ENCODE measurements at regions not wholly inside any gene's neighbourhood (a gene's known extent, or its start where the extent isn't known, plus 50 kb on each side); places are given as distances from the start of the nearest gene placed in this dataset.

DNA sequence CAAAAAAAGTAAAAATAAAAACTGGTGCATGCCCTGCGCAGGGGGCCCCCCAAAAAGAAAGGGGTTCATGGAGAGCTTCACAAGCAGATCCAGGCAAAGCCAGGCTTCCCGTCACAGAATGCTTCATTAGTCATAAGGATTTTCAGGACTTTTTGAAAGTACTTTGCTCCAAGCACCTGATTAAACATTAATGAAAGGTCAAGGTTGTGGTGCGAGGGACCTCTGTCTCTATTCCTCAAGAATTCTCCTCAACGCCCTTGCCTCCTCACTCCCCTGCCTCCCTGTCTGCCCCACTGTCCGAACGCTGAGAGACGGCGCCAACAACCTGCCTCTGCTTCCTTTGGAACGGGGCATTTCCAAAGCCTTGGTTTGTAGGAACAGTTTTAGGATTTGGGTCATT is 240.1 kb upstream of the IGF1R start:
- TF ChIP-seq TCF4 (CRISPR knock-in tag; IDR thresholded peaks at IDR 0.05; ENCODE audit: borderline replicate concordance) (no peak), TOX (CRISPR knock-in tag; IDR thresholded peaks at IDR 0.05; ENCODE audit: borderline replicate concordance) (no peak), SNAI2 (CRISPR knock-in tag; IDR thresholded peaks at IDR 0.05) (no peak), ZNF8 (CRISPR knock-in tag; IDR thresholded peaks at IDR 0.05) (no peak), GLIS3 (CRISPR knock-in tag; IDR thresholded peaks at IDR 0.05) (no peak), ZC3H10 (CRISPR knock-in tag; IDR thresholded peaks at IDR 0.05) (no peak), ESRRG (CRISPR knock-in tag; IDR thresholded peaks at IDR 0.05) (no peak), ZNF565 (CRISPR knock-in tag; conservative IDR thresholded peaks at IDR 0.05; ENCODE audit: low read depth) (no peak), RARB (CRISPR knock-in tag; IDR thresholded peaks at IDR 0.05) (no peak)
- TF ChIP-seq, protein P1, sequence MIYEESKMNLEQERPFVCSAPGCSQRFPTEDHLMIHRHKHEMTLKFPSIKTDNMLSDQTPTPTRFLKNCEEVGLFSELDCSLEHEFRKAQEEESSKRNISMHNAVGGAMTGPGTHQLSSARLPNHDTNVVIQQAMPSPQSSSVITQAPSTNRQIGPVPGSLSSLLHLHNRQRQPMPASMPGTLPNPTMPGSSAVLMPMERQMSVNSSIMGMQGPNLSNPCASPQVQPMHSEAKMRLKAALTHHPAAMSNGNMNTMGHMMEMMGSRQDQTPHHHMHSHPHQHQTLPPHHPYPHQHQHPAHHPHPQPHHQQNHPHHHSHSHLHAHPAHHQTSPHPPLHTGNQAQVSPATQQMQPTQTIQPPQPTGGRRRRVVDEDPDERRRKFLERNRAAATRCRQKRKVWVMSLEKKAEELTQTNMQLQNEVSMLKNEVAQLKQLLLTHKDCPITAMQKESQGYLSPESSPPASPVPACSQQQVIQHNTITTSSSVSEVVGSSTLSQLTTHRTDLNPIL (CRISPR knock-in tag; IDR thresholded peaks at IDR 0.05; ENCODE audit: low read depth): no peak
- TF ChIP-seq, protein P2, sequence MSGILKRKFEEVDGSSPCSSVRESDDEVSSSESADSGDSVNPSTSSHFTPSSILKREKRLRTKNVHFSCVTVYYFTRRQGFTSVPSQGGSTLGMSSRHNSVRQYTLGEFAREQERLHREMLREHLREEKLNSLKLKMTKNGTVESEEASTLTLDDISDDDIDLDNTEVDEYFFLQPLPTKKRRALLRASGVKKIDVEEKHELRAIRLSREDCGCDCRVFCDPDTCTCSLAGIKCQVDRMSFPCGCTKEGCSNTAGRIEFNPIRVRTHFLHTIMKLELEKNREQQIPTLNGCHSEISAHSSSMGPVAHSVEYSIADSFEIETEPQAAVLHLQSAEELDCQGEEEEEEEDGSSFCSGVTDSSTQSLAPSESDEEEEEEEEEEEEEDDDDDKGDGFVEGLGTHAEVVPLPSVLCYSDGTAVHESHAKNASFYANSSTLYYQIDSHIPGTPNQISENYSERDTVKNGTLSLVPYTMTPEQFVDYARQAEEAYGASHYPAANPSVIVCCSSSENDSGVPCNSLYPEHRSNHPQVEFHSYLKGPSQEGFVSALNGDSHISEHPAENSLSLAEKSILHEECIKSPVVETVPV (CRISPR knock-in tag; IDR thresholded peaks at IDR 0.05): no peak
- ATAC-seq: no peak

DNA sequence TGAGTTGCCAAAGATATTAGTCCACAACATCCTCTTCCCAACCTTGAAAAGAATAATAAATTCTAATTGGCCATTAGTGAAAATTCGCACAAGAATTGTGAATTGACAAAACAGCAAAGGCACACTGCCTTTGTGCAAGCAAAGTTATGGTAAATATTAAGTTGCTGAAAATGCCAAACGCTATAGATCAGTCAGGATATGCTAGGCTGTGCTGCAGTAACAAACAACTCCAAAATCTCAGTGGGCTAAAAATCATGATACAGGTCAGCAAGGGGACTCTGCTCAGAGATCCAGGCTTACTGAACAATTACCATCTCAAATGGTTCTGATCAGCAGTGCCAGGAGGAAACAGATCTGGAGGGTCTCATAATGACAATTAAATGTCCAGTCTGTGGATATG is 238.0 kb upstream of the IGF1R start:
- TF ChIP-seq, protein P1 (CRISPR knock-in tag; IDR thresholded peaks at IDR 0.05; ENCODE audit: low read depth): no peak
- no peak for TF ChIP-seq ZNF565 (CRISPR knock-in tag; conservative IDR thresholded peaks at IDR 0.05; ENCODE audit: low read depth)
- TF ChIP-seq CSDC2 (CRISPR knock-in tag; IDR thresholded peaks at IDR 0.05): no peak
- no peak for TF ChIP-seq BACH2 (CRISPR knock-in tag; IDR thresholded peaks at IDR 0.05; ENCODE audit: borderline replicate concordance)
- TF ChIP-seq PPARA (CRISPR knock-in tag; IDR thresholded peaks at IDR 0.05; ENCODE audit: borderline replicate concordance): no peak
- TF ChIP-seq, protein P2 (CRISPR knock-in tag; IDR thresholded peaks at IDR 0.05): no peak
- ATAC-seq: no peak

DNA sequence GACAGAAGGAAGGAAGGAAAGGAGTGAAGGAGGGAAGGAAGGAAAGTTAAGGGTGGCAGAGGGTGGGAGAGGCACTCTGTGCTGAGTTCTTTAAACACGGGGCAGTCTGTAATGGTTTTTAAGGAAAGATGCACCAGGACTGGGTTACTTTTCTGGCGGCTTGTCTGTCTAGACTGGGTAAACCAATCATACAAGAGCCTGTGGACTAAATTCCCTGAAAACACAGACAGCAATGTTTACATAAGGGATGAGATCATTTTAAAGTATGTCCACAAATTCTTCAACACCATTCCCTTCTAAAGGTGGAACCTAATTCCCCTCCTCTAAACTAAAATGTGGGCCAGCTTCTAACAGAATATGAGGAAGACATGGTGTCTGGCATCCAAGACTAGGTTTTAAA is 235.5 kb upstream of the IGF1R start:
- no peak for TF ChIP-seq ZFP30 (CRISPR knock-in tag; IDR thresholded peaks at IDR 0.05)
- TF ChIP-seq, protein P3, sequence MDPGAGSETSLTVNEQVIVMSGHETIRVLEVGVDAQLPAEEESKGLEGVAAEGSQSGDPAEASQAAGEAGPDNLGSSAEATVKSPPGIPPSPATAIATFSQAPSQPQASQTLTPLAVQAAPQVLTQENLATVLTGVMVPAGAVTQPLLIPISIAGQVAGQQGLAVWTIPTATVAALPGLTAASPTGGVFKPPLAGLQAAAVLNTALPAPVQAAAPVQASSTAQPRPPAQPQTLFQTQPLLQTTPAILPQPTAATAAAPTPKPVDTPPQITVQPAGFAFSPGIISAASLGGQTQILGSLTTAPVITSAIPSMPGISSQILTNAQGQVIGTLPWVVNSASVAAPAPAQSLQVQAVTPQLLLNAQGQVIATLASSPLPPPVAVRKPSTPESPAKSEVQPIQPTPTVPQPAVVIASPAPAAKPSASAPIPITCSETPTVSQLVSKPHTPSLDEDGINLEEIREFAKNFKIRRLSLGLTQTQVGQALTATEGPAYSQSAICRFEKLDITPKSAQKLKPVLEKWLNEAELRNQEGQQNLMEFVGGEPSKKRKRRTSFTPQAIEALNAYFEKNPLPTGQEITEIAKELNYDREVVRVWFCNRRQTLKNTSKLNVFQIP (CRISPR knock-in tag; IDR thresholded peaks at IDR 0.05; ENCODE audit: borderline replicate concordance, low read depth): no peak
- TF ChIP-seq PPARA (CRISPR knock-in tag; IDR thresholded peaks at IDR 0.05; ENCODE audit: borderline replicate concordance): no peak
- TF ChIP-seq CSDC2 (CRISPR knock-in tag; IDR thresholded peaks at IDR 0.05): no peak
- TF ChIP-seq, protein P1 (CRISPR knock-in tag; IDR thresholded peaks at IDR 0.05; ENCODE audit: low read depth): no peak
- TF ChIP-seq, protein P4, sequence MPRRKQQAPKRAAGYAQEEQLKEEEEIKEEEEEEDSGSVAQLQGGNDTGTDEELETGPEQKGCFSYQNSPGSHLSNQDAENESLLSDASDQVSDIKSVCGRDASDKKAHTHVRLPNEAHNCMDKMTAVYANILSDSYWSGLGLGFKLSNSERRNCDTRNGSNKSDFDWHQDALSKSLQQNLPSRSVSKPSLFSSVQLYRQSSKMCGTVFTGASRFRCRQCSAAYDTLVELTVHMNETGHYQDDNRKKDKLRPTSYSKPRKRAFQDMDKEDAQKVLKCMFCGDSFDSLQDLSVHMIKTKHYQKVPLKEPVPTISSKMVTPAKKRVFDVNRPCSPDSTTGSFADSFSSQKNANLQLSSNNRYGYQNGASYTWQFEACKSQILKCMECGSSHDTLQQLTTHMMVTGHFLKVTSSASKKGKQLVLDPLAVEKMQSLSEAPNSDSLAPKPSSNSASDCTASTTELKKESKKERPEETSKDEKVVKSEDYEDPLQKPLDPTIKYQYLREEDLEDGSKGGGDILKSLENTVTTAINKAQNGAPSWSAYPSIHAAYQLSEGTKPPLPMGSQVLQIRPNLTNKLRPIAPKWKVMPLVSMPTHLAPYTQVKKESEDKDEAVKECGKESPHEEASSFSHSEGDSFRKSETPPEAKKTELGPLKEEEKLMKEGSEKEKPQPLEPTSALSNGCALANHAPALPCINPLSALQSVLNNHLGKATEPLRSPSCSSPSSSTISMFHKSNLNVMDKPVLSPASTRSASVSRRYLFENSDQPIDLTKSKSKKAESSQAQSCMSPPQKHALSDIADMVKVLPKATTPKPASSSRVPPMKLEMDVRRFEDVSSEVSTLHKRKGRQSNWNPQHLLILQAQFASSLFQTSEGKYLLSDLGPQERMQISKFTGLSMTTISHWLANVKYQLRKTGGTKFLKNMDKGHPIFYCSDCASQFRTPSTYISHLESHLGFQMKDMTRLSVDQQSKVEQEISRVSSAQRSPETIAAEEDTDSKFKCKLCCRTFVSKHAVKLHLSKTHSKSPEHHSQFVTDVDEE (CRISPR knock-in tag; IDR thresholded peaks at IDR 0.05): no peak
- TF ChIP-seq ZFP3 (CRISPR knock-in tag; IDR thresholded peaks at IDR 0.05): no peak
- TF ChIP-seq, protein P2 (CRISPR knock-in tag; IDR thresholded peaks at IDR 0.05): no peak
- no peak for TF ChIP-seq ESRRG (CRISPR knock-in tag; IDR thresholded peaks at IDR 0.05)
- no peak for TF ChIP-seq ZNF565 (CRISPR knock-in tag; conservative IDR thresholded peaks at IDR 0.05; ENCODE audit: low read depth)
- no peak for TF ChIP-seq ZNF8 (CRISPR knock-in tag; IDR thresholded peaks at IDR 0.05)
- no peak for TF ChIP-seq BACH2 (CRISPR knock-in tag; IDR thresholded peaks at IDR 0.05; ENCODE audit: borderline replicate concordance)
- TF ChIP-seq ZNF70 (CRISPR knock-in tag; IDR thresholded peaks at IDR 0.05): no peak
- TF ChIP-seq TOX (CRISPR knock-in tag; IDR thresholded peaks at IDR 0.05; ENCODE audit: borderline replicate concordance): no peak
- no peak for TF ChIP-seq TCF4 (CRISPR knock-in tag; IDR thresholded peaks at IDR 0.05; ENCODE audit: borderline replicate concordance)
- no peak for TF ChIP-seq OSR1 (CRISPR knock-in tag; IDR thresholded peaks at IDR 0.05)

More for the DNA sequence above, 235.5 kb upstream of the IGF1R start:
- no peak for ATAC-seq
